ENCODE measurements at regions not wholly inside any gene's neighbourhood (a gene's known extent, or its start where the extent isn't known, plus 50 kb on each side); places are given as distances from the start of the nearest gene placed in this dataset.

DNA sequence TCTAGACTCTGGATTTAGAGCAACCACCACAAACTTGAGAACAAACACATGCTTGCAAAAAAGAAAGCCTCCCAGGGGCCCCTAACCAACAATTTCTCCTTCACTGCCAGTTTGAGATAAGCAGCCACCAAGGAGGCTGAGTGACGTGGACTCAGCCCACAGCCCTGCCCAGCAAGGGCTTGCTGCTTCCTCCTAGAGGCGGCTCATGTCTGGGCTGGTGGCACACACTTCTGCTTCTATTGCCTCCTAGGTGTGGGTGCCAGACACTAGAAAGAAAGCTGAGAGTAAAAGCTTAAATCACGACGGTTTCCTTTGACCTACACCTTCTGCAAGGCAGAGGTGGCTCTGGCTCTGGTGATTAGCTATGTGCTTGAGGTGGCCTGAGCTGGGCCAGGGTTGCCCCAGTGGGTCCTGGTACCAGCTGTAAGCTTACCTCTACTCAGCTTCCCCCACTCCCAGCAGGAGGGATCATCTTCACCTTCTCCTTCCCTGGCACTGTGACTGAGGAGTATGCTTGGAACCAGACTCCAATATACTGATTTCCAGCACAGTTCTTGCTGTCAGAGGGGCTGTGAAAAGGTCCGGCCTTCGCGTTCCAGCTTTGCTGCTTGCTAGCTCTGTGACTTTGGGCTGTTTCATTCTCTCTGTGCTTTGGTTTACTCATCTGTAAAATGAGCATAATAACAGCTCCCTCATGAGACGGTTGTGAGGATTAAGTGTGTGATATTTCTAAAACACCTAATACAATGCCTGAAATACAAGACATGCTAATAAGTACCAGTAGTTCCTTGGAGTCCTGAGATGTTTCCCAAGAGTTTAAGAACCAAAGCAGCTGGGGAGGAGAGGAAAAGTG is 89.7 kb upstream of the PARP11 start:
- H3K4me3 ChIP-seq (ENCODE audit: low read depth in 2 of 2, low read length in 1 of 2): no peak overlapping the region
- no peak for DNase-seq
- no peak overlapping the region for H2AFZ ChIP-seq (ENCODE audit: low read depth)
- TF ChIP-seq POLR2AphosphoS5 (IDR thresholded peaks at IDR 0.05; ENCODE audit: low read depth, low read length) (no peak), RAD21 (IDR thresholded peaks at IDR 0.05; ENCODE audit: low read length) (no peak), EP300 (IDR thresholded peaks at IDR 0.05; ENCODE audit: borderline replicate concordance in 1 of 2, low read depth in 1 of 2, low read length in 1 of 2) (no peak), TEAD4 (IDR thresholded peaks at IDR 0.05; ENCODE audit: borderline replicate concordance, insufficient read depth) (no peak), GATA2 (CRISPR knock-in tag; IDR thresholded peaks at IDR 0.05) (no peak), NFIC (IDR thresholded peaks at IDR 0.05; ENCODE audit: borderline replicate concordance) (no peak), ELF1 (IDR thresholded peaks at IDR 0.05) (no peak), TAF1 (IDR thresholded peaks at IDR 0.05; ENCODE audit: borderline replicate concordance, low read depth, low read length) (no peak), MXI1 (IDR thresholded peaks at IDR 0.05; ENCODE audit: low read depth, low read length) (no peak), TCF12 (IDR thresholded peaks at IDR 0.05) (no peak), JUND (IDR thresholded peaks at IDR 0.05) (no peak)
- TF ChIP-seq, protein P1, sequence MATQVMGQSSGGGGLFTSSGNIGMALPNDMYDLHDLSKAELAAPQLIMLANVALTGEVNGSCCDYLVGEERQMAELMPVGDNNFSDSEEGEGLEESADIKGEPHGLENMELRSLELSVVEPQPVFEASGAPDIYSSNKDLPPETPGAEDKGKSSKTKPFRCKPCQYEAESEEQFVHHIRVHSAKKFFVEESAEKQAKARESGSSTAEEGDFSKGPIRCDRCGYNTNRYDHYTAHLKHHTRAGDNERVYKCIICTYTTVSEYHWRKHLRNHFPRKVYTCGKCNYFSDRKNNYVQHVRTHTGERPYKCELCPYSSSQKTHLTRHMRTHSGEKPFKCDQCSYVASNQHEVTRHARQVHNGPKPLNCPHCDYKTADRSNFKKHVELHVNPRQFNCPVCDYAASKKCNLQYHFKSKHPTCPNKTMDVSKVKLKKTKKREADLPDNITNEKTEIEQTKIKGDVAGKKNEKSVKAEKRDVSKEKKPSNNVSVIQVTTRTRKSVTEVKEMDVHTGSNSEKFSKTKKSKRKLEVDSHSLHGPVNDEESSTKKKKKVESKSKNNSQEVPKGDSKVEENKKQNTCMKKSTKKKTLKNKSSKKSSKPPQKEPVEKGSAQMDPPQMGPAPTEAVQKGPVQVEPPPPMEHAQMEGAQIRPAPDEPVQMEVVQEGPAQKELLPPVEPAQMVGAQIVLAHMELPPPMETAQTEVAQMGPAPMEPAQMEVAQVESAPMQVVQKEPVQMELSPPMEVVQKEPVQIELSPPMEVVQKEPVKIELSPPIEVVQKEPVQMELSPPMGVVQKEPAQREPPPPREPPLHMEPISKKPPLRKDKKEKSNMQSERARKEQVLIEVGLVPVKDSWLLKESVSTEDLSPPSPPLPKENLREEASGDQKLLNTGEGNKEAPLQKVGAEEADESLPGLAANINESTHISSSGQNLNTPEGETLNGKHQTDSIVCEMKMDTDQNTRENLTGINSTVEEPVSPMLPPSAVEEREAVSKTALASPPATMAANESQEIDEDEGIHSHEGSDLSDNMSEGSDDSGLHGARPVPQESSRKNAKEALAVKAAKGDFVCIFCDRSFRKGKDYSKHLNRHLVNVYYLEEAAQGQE (IDR thresholded peaks at IDR 0.05; ENCODE audit: low read depth, low read length): no peak
- TF ChIP-seq, protein P2, sequence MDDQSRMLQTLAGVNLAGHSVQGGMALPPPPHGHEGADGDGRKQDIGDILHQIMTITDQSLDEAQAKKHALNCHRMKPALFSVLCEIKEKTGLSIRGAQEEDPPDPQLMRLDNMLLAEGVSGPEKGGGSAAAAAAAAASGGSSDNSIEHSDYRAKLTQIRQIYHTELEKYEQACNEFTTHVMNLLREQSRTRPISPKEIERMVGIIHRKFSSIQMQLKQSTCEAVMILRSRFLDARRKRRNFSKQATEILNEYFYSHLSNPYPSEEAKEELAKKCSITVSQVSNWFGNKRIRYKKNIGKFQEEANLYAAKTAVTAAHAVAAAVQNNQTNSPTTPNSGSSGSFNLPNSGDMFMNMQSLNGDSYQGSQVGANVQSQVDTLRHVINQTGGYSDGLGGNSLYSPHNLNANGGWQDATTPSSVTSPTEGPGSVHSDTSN (IDR thresholded peaks at IDR 0.05): no peak
- 15% methylated on average over 6 of the region's 8 CpGs for WGBS (ENCODE audit: low lambda C conversion rate)
- ChIA-PET CTCF (interaction anchor here (1.8 to 2.8 kb wide), 2 partner anchors 13 to 314 kb away, joined by 4 to 10 read pairs; no protein-coding TSS in a partner anchor), POLR2A (no interaction called here)
- H4K20me1 ChIP-seq (ENCODE audit: insufficient read depth): no peaks in the 10 kb centered on the region
- H3K4me1 ChIP-seq (ENCODE audit: control insufficient read depth in 1 of 2, insufficient read depth in 2 of 2, low read depth in 1 of 2, low read length in 1 of 2): no peaks in the 10 kb centered on the region
- no peak overlapping the region for H3K9ac ChIP-seq
- no peak overlapping the region for H3K27ac ChIP-seq (ENCODE audit: low read depth in 2 of 2, low read length in 1 of 2)
- H3K9me3 ChIP-seq: no peaks in the 10 kb centered on the region
- H3K79me2 ChIP-seq (ENCODE audit: insufficient read depth): no peaks in the 10 kb centered on the region
- H3K4me2 ChIP-seq: no peak overlapping the region
- no peaks in the 10 kb centered on the region for H3K36me3 ChIP-seq (replicated peaks in 1 of 2; ENCODE audit: control insufficient read depth in 1 of 2, insufficient read depth in 2 of 2, low read length in 1 of 2)
- H3K9me2 ChIP-seq: no peaks in the 10 kb centered on the region
- H3F3A ChIP-seq (replicated peaks; ENCODE audit: insufficient read depth): no peaks in the 10 kb centered on the region
- H3K27me3 ChIP-seq (ENCODE audit: insufficient read depth): peaks cover 52% of the 10 kb centered on the region; the same call in 1 of the 2 replicates
